GM12874 (cell line): ENCODE measurements at regions not wholly inside any gene's neighbourhood (a gene's known extent, or its start where the extent isn't known, plus 50 kb on each side); places are given as distances from the start of the nearest gene placed in this dataset.

ENCODE experiments used
- TF ChIP-seq, protein P1 (sequence below): IDR thresholded peaks from 2 replicates; pipeline ENCODE4 v1.5.1; 2011; ENCODE audit warnings: low read depth, mild to moderate bottlenecking, control low read depth, low read length, moderate library complexity; ENCODE audit not compliant: insufficient read depth

DNA sequence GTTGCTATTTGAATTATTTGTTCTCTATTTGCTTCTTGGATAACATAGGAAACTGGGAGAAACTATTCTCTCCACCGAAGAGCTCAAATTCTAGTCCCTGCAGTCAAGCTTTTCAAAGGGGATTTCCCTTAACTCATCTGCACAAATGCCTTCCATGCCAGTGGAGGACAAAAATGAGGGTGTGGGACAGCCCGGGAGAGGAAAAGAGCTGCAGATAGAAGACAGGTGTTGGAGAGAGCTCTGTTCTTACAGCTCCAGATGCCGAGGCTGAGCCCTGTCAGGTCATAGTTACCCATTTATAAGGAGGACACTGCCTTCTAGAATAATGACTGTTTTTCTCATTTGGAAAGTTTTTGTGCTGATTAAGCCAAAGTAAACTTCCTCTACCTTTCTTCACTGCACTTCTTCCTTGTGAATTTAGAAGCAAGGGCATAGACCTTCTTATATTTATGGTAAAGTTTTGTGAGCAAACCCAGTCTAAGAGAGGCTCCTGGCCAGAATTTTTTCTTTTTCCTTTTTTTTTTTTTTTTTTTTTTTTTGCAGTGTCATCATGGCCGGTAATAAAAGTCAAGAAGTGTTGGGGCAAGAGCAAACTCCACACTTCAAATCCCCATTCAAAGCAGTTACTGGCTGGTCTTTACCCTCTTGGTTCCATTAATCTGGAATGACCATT, 177.2 kb downstream of the ABCC12 start:
- TF ChIP-seq, protein P1, sequence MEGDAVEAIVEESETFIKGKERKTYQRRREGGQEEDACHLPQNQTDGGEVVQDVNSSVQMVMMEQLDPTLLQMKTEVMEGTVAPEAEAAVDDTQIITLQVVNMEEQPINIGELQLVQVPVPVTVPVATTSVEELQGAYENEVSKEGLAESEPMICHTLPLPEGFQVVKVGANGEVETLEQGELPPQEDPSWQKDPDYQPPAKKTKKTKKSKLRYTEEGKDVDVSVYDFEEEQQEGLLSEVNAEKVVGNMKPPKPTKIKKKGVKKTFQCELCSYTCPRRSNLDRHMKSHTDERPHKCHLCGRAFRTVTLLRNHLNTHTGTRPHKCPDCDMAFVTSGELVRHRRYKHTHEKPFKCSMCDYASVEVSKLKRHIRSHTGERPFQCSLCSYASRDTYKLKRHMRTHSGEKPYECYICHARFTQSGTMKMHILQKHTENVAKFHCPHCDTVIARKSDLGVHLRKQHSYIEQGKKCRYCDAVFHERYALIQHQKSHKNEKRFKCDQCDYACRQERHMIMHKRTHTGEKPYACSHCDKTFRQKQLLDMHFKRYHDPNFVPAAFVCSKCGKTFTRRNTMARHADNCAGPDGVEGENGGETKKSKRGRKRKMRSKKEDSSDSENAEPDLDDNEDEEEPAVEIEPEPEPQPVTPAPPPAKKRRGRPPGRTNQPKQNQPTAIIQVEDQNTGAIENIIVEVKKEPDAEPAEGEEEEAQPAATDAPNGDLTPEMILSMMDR, result no peak

DNA sequence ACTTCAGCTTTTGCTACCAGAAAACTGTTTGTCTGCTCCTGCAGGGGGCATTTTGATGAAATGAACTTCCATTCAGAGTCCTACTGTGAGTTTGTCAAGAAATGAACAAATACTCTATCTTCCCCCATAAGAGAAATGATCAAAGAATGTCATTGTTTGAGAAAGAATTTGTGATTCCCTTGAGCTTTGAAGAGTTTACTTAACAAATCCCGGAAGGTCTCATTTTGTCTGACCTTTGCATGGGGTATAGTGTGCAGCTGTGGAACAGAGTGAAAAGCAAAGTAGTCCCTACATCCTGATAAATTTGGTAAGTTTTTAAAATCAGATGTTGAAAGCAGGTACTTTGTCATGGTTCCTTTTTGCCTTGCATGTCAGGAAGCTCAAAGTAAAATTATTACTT, 178.0 kb downstream of the ABCC12 start:
- TF ChIP-seq, protein P1, result no peak

DNA sequence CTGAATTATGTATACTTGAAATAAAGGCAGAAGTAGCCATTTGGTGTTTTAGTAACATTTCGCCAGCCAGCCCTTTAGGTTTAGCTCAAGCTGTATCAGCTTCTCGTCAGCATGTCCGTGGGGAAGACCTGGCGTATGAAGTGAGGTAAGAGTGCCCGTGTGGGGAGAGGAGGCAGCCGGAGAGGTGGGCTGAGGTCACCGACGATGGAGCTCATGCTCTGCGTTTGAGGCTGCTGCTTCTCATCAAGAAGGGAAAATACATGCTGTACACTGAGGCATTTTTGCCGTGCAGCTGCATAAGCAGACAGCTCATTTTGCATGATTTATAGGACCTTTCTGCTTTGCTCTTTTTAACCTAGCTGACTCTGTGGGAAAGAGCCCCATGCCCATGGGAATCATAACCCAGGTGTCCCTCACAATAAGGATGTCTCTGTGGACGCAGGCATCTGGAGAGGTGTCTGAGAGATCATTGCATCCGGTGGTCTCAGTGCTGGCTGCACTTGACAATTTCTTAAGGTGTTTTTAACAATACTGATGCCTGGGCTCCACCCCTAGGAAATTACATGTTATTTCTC, 179.1 kb downstream of the ABCC12 start:
- TF ChIP-seq, protein P1, result no peak

DNA sequence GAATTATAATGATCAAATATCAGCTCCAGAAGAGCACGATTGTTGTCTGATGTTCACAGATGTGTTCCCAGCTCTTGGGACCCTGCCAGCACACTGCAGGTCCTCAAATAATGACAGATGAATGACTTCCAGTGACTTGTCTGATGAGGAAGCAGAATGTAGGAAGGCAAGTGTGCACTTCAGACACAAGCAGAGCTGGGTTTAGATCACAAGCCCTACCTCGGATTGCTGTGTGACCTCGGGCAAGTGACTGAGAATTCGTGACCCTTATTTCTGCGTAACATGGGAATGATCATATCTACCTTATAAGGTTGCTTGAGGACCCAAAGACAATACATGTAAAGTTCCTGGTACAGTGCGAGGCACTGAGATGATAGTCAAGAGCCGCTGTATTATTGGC, 182.2 kb downstream of the ABCC12 start:
- TF ChIP-seq, protein P1, result no peak

DNA sequence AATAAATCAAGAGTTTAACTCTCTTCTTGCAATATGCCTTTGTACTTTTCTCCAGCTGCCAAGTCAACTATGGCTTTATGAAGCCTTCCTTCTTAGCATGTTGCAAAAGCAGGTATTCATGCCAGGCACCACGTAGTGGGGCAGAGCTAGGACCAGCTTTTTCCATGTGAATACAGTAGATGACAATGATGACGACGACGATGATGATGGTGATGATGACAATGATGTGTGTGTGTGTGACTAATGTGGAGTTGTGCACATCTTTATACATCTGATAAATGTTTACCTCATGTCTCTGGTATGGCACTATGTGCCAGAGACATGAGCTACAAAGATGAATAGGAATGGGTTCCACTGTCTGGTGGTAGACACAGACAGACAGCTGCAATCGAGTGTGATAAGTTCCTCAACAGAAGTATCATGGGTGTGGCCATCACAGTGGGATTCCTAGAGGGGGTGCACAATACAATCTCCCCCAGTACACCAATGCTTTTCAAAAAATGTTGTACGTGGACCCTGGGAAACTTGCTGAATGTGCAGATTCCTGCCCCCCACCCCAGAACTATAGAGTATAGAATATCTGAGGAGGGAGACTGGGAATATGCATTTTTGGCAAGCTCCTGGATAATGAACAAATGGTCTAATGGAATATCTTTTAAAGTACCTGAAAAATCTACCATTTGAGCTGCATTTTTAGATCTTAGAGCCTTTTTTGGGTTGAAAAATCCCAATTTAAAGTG, 183.4 kb downstream of the ABCC12 start:
- TF ChIP-seq, protein P1, result no peak

DNA sequence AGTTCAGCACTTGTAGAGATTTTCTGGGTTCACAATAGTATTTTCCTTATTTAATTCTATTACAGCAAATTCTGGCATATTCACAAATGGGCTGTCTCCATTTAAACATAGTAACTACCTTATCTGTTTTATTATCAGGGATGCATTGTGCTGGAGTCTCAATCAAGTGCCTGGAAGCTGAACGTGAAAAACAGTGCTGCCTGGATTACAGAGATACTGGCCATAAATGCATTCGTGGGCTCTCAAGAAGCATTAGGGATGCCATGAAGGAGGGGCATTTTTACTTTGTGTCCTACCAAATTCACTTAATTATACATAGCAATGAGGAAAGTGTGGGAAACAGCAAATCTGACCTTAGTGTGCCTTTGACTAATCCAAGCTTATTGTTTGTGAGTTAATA, 184.6 kb downstream of the ABCC12 start:
- TF ChIP-seq, protein P1, result no peak

DNA sequence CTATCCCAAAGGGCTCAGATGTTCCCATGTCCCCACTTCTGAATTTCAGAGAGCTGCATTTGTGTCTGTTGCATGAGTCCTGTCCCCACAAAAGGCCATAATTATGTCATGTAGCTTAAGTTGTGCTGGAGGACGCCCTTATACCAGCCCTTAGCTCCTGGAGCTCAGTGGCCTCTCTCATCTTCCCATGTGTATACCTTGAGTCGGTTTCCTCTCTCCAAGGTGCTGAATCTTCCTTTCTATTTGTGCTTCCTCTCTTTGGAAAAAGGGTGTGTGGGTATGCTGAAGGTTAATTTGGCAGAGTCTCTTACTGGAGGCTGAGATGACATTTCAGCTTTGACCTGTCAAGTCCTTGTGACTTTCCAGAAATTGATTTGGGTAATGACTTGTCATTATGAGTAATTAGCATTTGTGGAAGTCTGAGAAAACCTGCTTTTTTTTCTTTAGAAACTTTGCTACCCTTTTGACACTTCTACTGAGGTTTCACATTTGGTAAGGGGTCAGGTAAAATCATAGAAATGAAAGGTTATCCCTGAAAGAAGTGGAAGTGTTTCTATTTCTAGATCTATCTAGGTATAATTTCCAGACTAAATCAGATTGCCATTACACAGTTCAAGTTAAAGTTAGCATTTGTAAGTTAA, 185.4 kb downstream of the ABCC12 start:
- TF ChIP-seq, protein P1, result no peak
